ENCODE measurements at regions not wholly inside any gene's neighbourhood (a gene's known extent, or its start where the extent isn't known, plus 50 kb on each side); places are given as distances from the start of the nearest gene placed in this dataset.

DNA sequence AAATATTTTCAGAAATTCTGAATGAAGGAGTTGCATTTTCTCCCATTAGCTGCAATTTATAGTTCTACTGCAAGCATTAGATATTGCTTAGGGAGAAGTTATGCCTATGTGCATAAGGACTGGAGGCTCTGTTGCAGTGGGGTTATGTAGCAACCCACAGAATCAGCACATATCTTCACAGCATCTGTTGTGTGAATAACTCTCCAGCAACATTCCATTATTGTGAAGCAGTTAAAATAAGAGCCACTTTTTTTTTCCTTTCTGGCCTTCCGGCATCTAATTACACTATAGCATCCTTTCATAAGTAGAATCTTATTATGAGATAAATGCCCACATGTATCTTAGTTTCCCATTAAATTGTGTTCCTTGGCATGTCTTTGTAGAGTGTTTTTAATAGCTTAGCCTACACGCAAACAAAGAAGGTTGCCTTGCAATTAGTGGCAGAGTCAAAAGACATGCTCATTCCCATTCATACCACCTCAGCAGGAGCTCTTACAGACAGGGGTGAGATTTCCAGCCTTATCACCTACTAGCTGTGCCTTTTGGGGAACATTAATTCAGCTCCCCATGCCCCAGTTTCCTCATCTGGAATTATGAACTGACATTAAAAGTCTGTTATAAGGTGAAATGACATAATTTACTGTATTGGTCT lies 596.0 kb upstream of the GOT2 start:
- DNase-seq (ENCODE audit: low spot score), result no peak

DNA sequence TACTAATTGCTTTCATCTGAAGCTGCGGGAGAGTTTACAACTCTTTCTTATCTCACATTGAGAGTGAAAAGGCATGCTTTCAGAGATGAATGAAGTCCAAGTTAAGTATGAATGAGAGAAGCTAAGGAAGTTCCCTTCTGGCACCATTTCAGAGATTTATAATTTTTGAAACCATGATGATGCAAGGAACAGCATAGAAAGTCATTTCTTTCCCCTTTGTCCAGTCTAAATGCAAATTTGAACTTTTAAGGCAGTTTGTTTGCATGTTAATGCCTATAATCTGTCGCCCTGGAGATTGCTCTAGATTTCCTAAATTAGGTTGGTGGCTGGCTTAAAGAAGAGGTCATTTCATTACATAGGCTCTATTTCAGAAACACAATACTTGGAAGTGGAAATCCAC lies 594.8 kb upstream of the GOT2 start:
- DNase-seq (ENCODE audit: low spot score), result no peak

- no peak for DNase-seq (ENCODE audit: low spot score)
Measured at GRCh38 chr16:59327894-59328293, 593.8 kb upstream of the GOT2 start.

GRCh38 chr16:59326955-59327354 lies 592.8 kb upstream of the GOT2 start:
- DNase-seq (ENCODE audit: low spot score), result no peak

- no peak for DNase-seq (ENCODE audit: low spot score)
Measured at GRCh38 chr16:59324462-59324861, 590.3 kb upstream of the GOT2 start.

DNA sequence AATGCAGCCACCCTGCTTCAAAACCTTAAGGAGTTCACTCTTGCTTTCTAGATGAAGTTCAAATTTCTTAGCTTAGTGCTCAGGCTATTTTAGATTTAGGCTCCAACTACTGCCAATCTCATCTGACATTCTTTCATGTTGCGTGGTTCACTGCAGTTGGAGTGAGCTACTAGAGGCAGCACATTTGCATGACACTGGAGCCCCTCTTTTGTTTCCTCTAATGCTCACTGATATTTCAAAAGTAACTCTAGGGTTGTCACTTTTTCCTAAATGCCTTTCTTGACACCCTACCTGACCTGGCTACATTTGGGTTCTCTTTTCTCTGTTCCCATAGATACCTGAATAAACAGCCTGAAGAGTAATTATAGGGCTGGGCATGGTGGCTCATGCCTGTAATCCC lies 586.5 kb upstream of the GOT2 start:
- DNase-seq (ENCODE audit: low spot score), result no peak

- DNase-seq (ENCODE audit: low spot score), result no peak
Measured at GRCh38 chr16:59319871-59320270, 585.8 kb upstream of the GOT2 start.

DNA sequence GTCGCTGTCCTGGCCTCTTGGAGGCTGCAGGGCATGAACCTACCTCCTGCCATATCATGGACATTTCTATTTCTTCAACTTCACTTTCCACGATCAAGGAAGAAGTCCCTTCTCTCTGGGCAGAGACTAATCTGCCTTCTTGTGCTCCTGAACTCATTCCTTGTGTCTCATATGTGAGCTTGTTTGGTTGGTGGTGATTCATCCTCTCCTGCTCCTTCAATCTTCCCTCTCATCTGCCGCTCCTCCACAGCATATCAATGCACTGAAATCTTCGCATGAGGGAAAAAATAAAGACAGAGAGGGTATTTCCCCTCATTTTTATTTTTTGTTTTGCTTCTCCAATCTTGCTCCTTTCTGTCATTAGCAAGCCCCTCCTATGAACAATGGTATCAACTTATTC lies 571.7 kb upstream of the GOT2 start:
- DNase-seq (ENCODE audit: low spot score), result no peak

DNA sequence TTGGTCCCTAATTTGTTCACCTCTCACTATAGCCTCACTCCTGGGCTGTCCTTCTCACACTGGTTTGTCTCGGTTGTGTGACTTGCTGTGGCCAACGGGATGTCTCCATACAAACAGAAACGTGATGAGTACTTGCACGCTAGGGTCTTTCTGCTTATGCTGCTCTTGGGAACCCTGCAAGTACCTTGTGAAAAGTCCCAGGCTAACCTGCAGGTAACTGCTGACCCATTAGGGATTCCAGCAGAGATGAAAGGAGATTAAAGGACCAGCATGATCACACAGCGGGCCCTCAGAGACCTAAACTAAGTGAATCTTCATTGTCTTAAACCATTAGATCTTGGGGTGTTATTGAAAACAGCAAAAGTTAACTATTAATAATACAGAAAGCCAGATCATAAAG lies 562.8 kb upstream of the GOT2 start:
- DNase-seq (ENCODE audit: low spot score), result no peak

DNA sequence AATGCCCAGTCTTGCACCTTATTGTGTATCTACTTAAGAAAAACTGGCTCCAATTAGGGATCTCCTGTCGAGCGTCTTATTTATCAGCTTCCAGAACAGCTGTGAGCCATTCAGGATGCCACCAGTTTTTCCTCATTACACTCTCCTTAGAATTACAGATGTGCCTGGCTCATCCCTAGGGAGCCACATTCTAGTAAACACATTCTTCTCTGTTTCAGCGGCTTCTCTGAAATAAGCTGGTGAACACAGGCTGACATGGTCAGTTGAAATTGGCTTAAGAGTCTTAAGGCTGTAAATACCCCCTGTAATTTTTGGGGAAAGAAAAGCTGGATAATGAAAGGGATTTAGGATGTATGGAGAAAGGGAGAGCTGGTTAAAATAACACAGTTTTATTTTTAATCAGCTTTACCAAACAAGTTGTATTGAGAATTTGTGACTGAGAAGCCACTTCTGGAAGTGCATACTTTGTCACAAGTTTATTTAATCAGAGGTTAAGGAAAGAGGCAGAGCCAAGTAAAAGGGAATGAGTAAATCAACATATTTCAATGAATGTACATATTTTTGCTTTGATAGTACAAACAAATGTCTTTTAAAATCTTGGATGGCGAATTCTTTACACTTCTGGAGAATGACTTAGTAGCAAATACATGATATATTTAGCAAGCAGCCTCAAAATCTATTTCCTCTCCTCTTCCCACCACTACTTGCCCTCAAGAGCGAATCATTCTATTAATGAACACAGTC lies 562.0 kb upstream of the GOT2 start:
- DNase-seq (ENCODE audit: low spot score), result no peak

DNA sequence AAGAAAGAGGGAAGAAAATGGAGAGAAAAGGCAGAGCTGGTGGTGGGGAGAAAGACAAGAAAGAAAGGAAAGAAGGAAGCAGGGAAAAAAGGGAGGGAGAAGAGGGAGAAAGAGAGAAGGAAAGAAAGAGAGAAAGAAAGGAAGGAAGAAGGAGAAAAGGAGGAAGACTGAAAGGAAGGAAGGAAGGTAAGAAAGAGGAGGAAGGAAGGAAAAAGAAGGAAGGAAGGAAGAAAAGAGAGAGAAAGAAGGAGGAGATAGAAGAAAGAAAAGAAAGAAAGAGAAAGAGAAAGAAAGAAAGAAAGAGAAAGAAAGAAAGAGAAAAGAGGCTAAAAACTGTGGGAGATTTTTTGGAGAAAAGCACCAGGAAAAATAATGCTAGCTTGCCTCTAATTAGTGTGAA lies 561.4 kb upstream of the GOT2 start:
- DNase-seq (ENCODE audit: low spot score), result no peak

GRCh38 chr16:59290718-59291117 lies 556.6 kb upstream of the GOT2 start:
- DNase-seq (ENCODE audit: low spot score), result no peak

GRCh38 chr16:59289151-59289550 lies 555.0 kb upstream of the GOT2 start:
- no peak for DNase-seq (ENCODE audit: low spot score)

GRCh38 chr16:59274141-59274540 lies 540.0 kb upstream of the GOT2 start:
- DNase-seq (ENCODE audit: low spot score), result no peak

DNA sequence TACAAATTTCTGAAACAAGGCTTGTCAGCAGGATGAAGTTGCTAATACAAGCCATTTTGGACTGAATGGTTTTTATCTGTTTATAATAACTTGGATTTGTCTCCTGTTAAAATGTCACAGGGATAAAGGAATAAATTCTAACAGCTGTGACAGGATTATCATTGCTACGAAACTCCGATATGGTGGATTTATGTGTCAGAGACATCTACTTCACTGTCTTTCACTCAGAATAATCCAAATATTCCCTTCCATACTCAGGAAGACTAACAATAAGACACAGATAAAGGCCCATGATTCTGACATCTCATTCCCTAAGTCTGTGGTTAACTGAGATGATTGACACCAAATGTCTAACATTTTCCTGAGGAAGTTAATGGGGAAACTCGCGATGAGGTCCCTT lies 529.8 kb upstream of the GOT2 start:
- DNase-seq (ENCODE audit: low spot score), result no peak

- no peak for DNase-seq (ENCODE audit: low spot score)
Measured at GRCh38 chr16:59260892-59261291, 526.8 kb upstream of the GOT2 start.

GRCh38 chr16:59259950-59260319 lies 525.8 kb upstream of the GOT2 start:
- no peak for DNase-seq (ENCODE audit: low spot score)

DNA sequence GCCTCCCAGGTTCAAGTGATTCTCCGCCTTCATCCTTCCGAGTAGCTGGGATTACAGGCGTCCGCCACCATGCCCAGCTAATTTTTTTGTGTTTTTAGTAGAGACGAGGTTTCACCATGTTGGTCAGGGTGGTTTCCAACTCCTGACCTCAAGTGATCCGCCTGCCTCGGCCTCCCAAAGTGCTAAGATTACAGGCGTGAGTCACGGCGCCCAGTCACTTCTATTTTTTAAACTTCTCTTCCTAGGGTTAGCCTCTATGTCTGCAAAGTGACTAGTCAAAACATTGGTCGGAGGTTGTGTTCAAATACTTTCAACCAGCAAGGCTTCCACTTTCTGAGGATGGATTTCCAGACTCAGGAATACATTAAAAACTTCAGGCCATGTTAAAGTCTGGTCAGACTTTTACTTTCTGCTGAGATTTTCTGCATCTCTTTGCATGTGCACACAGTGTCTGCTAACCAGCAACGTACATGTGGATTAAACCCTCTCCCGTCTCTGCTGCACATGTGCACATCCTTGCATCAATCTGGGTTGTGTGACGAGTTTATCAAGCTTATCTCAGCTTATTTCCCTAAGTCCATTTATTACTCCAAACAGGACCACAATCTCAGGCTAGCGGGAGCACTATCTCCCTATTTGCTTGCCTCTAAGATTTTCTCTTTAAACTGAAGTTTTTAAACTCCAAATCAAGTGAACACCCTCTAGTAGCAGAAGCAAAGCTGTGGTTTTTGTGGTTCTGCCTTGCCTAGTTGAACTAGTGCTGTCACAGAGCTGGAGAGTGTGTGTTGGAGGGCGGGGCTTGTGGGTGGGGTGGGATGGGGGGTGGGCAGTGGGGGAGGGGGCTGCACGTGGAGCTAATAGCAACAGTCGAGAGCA lies 525.2 kb upstream of the GOT2 start:
- DNase-seq (ENCODE audit: low spot score), result no peak

- no peak for DNase-seq (ENCODE audit: low spot score)
Measured at GRCh38 chr16:59252317-59252716, 518.2 kb upstream of the GOT2 start.

GRCh38 chr16:59249011-59249410 lies 514.9 kb upstream of the GOT2 start:
- DNase-seq (ENCODE audit: low spot score), result no peak

GRCh38 chr16:59242556-59242955 lies 508.4 kb upstream of the GOT2 start:
- DNase-seq (ENCODE audit: low spot score), result no peak

- no peak for DNase-seq (ENCODE audit: low spot score)
Measured at GRCh38 chr16:59238246-59238645, 504.1 kb upstream of the GOT2 start.

DNA sequence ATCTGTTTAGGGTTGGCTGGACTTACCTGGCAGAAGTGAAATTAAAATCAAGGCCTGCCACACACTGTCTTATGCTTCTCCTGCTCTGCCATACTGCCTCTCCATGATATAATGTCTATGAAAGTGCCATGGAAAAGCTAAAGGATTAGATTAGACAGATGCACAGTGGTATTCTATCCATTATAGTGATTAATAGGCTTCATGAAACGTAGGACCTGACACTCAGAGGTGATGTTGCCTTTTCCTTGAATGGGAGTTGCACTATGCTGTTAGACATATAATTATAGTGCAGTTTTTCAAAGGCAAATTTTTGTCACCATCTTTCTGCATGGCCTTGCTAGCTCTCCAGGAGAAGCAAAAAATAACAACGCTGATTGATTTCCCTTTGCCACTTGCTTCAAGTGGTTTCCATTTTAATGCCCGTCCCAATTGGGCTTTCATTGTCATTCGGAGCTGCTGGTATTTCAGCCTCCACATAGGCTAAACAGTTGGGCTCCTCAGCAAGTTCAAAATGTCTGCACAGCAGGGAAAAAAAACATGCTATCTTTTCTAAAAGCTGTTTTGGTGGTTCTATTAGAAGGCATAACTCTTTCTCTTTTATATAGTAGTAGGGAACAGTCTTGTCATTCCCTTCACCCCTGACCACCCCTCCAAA lies 502.8 kb upstream of the GOT2 start:
- DNase-seq (ENCODE audit: low spot score), result no peak
